AML-193 (cell line): ENCODE measurements at regions not wholly inside any gene's neighbourhood (a gene's known extent, or its start where the extent isn't known, plus 50 kb on each side); places are given as distances from the start of the nearest gene placed in this dataset.
A peak's percentile ranks its signal among the peaks of the same experiment; 100 is the strongest.

Experiments
- DNase-seq, 2 experiments: peaks; one replicate each; lab custom pipeline; 2025; lab: John Stamatoyannopoulos, UW

DNA sequence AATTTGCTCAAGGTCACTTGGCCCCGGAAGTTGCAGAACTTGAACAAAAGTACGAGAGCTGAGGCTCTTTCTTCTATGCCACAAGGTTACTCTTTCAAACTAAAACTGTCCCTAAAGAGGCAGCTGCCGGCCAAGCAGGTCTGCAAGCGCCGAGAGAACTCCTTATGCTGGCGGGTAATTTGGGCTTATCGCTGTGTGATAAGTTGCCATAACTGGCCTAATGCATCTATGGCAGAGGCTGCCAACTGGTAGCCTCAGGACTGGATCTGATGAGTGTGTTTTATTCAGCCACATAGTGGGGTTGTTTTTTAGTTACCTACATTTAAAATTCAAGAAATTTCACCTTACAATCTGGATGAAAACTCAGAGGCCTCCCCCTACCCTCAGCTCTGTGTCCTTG is 68.1 kb upstream of the SPOCK1 start:
- no peak for DNase-seq

DNA sequence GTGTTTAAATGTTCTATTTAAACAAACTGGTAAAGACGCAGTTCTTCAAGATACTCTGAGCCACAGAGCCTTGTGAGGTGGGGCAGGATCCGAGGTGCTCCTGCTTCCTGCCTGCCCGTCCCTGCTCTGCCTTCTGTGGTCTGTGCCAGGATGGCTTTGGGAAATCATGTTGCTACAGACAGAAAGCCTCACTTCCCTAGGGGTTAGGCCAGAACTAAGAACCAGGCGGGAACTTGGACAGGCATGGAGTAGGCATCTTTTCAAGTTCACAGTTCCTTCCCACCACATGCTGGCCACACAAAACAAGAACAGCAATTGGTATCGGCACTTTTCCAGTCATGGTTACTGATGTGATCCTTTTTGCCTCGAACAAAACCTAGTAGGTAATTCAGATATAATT is 67.7 kb upstream of the SPOCK1 start:
- no peak for DNase-seq

DNA sequence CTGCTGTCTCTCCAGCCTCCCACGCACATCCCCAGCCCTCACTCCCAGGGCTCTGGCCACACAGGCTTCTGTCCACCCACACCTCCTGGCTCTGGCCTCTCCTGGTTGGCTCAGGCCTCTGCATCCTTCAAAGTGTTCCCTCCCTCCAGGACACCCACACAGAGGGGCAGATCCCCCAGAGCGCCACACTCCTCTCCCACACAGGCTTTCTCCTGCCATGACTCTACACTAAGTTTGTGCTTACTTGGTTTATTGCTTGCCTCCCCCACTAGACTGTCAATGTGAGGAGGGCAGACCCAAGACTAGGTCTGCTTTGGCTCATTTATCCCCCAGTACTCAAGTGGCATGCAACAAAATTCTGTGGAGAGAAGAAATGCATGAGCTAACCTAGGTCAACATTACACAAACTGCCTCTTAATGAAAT is 67.0 kb upstream of the SPOCK1 start:
- no peak for DNase-seq

DNA sequence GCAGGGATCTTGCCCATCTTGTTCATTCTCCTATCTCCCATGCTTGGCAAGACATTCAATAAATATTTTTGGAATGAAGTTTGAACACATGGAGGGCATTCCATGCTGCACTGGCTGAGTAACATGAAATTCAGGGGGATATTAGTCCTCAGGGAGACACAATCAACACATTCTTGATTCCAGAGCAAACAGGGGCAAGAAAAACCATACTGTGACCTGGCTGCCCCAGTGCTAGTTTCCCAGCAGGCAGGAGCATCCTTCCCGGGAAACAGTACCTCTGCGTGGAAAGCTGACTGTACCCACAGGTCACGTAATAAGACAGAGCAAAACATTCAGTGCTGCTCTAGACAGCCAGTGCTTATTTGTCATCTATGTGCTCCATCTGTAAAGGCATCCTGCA is 66.3 kb upstream of the SPOCK1 start:
- no peak for DNase-seq

DNA sequence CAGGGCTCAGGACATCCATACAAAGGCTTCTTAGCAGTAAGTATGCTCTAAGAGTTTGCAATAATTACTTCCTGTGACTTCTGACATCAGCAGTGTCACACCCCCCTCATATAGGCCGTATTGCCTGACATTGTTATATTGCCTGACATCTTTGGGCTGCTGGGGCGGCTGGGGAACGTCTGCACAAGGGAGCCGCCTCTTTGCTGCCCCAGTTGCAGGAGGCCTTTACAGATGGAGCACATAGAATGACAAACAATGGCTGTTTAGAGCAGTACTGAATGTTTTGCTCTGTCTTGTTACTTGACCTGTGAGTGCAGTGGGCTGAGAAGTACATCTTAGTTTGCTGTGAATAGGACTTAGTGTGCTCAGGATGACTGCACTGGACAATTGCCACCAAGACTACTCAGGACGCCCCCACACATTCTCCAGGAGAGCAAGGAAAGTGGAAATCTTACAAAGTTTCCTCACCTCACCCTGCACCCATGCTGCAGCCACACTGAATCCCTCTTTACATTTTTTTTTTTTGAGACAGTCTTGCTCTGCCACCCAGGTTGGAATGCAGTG is 65.4 kb upstream of the SPOCK1 start:
- DNase-seq, result peak in 1 of 2 experiments; percentile 19

DNA sequence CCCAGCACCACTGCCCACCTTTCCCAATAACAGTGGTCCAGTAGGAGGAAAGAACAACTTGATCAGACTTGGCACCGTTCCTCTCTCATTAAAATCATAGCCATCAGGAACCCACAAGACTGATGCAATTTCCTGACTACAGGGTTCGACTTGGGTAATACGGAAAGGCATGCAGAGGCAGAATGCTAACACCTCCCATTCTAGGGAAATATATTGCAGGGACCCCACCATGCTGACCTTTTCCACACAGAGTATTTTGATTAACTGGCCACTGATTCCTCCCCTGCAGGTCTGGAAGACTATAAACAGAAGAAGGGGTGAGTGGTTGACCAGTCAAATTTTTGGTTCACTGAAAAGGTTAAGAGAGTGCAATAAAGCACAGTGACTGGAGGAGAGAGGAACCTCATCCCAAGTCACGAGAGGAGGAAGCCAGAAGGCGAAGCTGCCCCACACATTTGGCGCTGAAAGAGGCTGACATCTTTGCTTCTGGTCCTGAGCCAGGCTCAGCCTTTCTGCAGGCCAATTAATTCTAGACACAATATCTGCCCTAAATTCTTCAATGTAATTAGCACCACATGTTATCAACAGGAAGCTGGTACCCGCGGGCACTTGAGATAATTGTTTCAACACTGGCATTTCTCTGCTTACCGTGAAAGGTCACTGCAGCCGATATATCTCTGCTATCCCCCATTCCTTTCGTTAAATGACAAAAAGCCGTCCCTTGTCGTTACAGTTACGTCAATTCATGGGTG is 64.7 kb upstream of the SPOCK1 start:
- peak; percentile 77 to 83 for DNase-seq

DNA sequence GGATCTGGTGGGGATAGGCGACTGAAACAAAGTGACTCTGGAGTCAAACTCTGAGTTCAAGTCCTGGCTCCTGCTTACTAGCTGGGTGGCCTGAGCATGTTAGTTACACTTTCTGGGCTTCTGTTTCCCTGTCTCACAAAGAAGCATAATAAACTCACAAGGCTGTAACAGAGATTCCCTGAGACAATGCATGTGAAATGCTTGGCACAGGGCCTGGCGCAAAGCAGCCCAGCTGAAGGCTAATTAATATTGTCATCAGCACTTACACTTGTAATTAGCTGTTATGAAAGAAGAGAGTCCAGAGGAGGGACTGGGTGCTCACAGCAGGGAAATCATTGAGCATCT is 64.1 kb upstream of the SPOCK1 start:
- DNase-seq, result no peak

DNA sequence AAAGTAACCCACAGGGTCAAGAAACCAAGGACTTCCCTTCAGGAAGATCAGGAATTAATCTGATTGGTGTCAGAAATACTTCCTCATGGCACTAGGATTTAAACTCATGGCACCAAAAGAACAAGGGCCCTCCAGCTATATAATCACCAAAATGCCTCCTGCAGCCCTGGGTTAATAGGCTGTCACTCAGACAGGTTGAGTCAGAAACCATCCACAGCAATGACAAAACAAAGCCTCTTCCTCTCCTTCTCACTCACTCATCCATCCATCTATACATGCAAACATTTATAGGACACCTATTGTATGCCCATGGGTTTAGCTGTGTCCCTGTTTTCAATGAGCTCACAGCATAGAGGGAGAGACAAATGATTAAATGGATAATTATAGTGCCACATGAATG is 62.5 kb upstream of the SPOCK1 start:
- DNase-seq, result no peak

DNA sequence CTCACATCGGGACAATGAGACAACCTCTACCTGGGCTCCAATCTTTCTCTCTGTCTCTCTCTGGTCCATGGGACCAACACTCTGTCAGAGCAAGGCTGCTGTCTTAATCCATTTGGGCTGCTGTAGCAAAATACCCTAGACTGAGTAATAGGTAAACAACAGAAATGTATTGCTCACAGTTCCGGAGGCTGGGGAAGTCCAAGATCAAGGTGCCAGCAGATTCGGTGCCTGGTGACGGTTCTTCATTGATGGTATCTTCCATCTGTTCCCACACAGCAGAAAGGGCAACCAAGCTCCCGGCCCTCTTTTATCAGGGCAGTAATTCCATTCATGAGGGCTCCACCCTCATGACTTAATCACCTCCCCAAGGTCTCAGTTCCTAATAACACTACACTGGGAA is 61.3 kb upstream of the SPOCK1 start:
- DNase-seq, result no peak
